ENCODE measurements at regions not wholly inside any gene's neighbourhood (a gene's known extent, or its start where the extent isn't known, plus 50 kb on each side); places are given as distances from the start of the nearest gene placed in this dataset.
A peak's percentile ranks its signal among the peaks of the same experiment; 100 is the strongest.

- H3K27ac ChIP-seq = peak overlapping the region in 1 of 4 donors; percentile 5
- WGBS, 2 donors = 73 to 74% methylated on average over 7 of the region's 7 CpGs
- FAIRE-seq (no peak), ATAC-seq (peak in 3 of 4 donors; percentile 12 to 43 (median 23)), DNase-seq (no peak)
- H3K36me3 ChIP-seq = no peaks in the 10 kb centered on the region
- H3K4me1 ChIP-seq = no peaks in the 10 kb centered on the region
- no peaks in the 10 kb centered on the region for H3K27me3 ChIP-seq
- H3K4me3 ChIP-seq = no peak overlapping the region
- intact Hi-C loops (cut with DNase I) = loop anchor here in 1 of 3 donors (10.0 kb wide), 1 partner anchor 96 kb away; no protein-coding TSS in a partner anchor
- H3K9me3 ChIP-seq = no peaks in the 10 kb centered on the region
- TF ChIP-seq CTCF (IDR thresholded peaks at IDR 0.05) = no peak
These were observed 78.8 kb downstream of the VEGFA start for GRCh38 chr6:43848671-43849391.

GRCh38 chr6:43847741-43848630 lies 78.0 kb downstream of the VEGFA start:
- no peak for FAIRE-seq
- ATAC-seq = peak in 3 of 4 donors; percentile 32 to 65 (median 49)
- Histone ChIP-seq H3K4me1 (no peaks in the 10 kb centered on the region), H3K36me3 (no peaks in the 10 kb centered on the region), H3K27me3 (no peaks in the 10 kb centered on the region), H3K4me3 (no peak overlapping the region), H3K27ac (no peak overlapping the region), H3K9me3 (no peaks in the 10 kb centered on the region)
- DNase-seq = no peak
- TF ChIP-seq CTCF (IDR thresholded peaks at IDR 0.05) = no peak
- intact Hi-C loops (cut with DNase I) = loop anchor here in 1 of 3 donors (10.0 kb wide), 1 partner anchor 97 kb away; no protein-coding TSS in a partner anchor
- WGBS, 2 donors = 68 to 72% methylated on average over 5 of the region's 5 CpGs

- no peaks in the 10 kb centered on the region for H3K27me3 ChIP-seq
- 89 to 93% methylated on average over 8 of the region's 8 CpGs for WGBS, 2 donors
- no peaks in the 10 kb centered on the region for H3K36me3 ChIP-seq
- no peaks in the 10 kb centered on the region for H3K9me3 ChIP-seq
- DNase-seq = no peak
- no peak for ATAC-seq
- H3K4me1 ChIP-seq = no peaks in the 10 kb centered on the region
- H3K27ac ChIP-seq = no peak overlapping the region
- no peak for FAIRE-seq
- TF ChIP-seq CTCF (IDR thresholded peaks at IDR 0.05) = no peak
- intact Hi-C loops (cut with DNase I) = loop anchor here in 1 of 3 donors (10.0 kb wide), 1 partner anchor 98 kb away; no protein-coding TSS in a partner anchor
- no peak overlapping the region for H3K4me3 ChIP-seq
These were observed 76.5 kb downstream of the VEGFA start for GRCh38 chr6:43846556-43846955.

DNA sequence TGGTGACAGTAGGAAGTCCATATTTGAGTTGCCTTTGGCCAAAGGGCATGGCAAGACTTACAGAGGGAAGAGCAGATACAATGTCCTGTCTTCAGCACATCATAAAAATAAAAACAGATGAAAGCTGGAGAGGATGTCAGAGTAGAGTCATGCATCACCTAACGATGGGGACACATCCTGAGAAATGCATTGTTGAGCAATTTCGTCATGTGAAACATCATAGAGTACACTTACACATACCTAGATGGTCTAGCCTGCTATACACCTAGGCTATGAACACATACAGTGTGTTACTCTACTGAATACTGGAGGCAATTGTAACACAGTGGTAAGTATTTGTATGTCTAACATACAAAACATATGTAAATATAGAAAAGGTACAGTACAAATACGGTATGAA lies 75.6 kb downstream of the VEGFA start:
- no peak for TF ChIP-seq CTCF (IDR thresholded peaks at IDR 0.05)
- intact Hi-C loops (cut with DNase I) = loop anchor here in 1 of 3 donors (10.0 kb wide), 1 partner anchor 99 kb away; no protein-coding TSS in a partner anchor
- ATAC-seq = no peak
- no peaks in the 10 kb centered on the region for H3K27me3 ChIP-seq
- FAIRE-seq = no peak
- no peaks in the 10 kb centered on the region for H3K9me3 ChIP-seq
- no peak for DNase-seq
- no peaks in the 10 kb centered on the region for H3K4me1 ChIP-seq
- no peak overlapping the region for H3K27ac ChIP-seq
- WGBS, 2 donors = 41 to 43% methylated on average over 3 of the region's 3 CpGs
- no peak overlapping the region for H3K4me3 ChIP-seq
- no peaks in the 10 kb centered on the region for H3K36me3 ChIP-seq

Data from pancreas (tissue), 10 donors.